Natural killer cell (primary cell): ENCODE measurements at regions not wholly inside any gene's neighbourhood (a gene's known extent, or its start where the extent isn't known, plus 50 kb on each side); places are given as distances from the start of the nearest gene placed in this dataset.
A peak's percentile ranks its signal among the peaks of the same experiment; 100 is the strongest.

Source experiments
- ATAC-seq, 3 donors: fragments of 150-1000 bp in 2 of 3; fragments of 200-7000 bp in 1 of 3; cut with Tn5 transposase; 1 replicate in 1 of 3; 2 replicates in 2 of 3; pipeline ENCODE4 v1.10.0; 2021; ENCODE audit warnings: mild to moderate bottlenecking in 2 of 3, moderate library complexity in 2 of 3
- DNase-seq, 2 donors: peaks; one replicate each; pipeline versions ENCODE4 v3.0.0 to v3.0.0-alpha.2; 2013 to 2021; ENCODE audit warnings: mixed read lengths in 1 of 2
- H3K27ac ChIP-seq: one replicate; pipeline ENCODE4 v1.5.1; 2013; ENCODE audit warnings: mild to moderate bottlenecking, low read length
- H3K27me3 ChIP-seq: one replicate; pipeline ENCODE4 v1.6.1; 2013; ENCODE audit warnings: low read length; ENCODE audit not compliant: control insufficient read depth, insufficient read depth
- H3K36me3 ChIP-seq: one replicate; pipeline ENCODE4 v1.6.1; 2013; ENCODE audit warnings: low read length; ENCODE audit not compliant: control insufficient read depth, insufficient read depth
- H3K4me1 ChIP-seq: one replicate; pipeline ENCODE4 v1.6.1; 2013; ENCODE audit warnings: low read length; ENCODE audit not compliant: control insufficient read depth, insufficient read depth
- H3K4me3 ChIP-seq: one replicate; pipeline ENCODE4 v1.5.1; 2013; ENCODE audit warnings: low read length
- H3K9me3 ChIP-seq: one replicate; pipeline ENCODE4 v1.6.1; 2013; ENCODE audit warnings: low read length; ENCODE audit not compliant: control insufficient read depth, insufficient read depth
- H3K27ac Mint-ChIP-seq, 2 donors: one replicate each; pipeline ENCODE4 v1.8.0; 2022; ENCODE audit warnings: mild to moderate bottlenecking in 2 of 2, mixed read lengths in 2 of 2, moderate library complexity in 1 of 2
- H3K27me3 Mint-ChIP-seq, 2 donors: one replicate each; pipeline ENCODE4 v1.8.0; 2022; ENCODE audit warnings: low read depth in 2 of 2, mixed read lengths in 2 of 2
- H3K36me3 Mint-ChIP-seq: one replicate; pipeline ENCODE4 v1.8.0; 2022; ENCODE audit warnings: mixed read lengths
- H3K4me1 Mint-ChIP-seq, 2 donors: one replicate each; pipeline ENCODE4 v1.8.0; 2022; ENCODE audit warnings: mixed read lengths in 2 of 2
- H3K4me3 Mint-ChIP-seq: one replicate; pipeline ENCODE4 v1.8.0; 2022; ENCODE audit warnings: mild to moderate bottlenecking, moderate library complexity, mixed read lengths
- H3K9me3 Mint-ChIP-seq, 2 donors: one replicate each; pipeline ENCODE4 v1.8.0; 2022; ENCODE audit warnings: mixed read lengths in 2 of 2
- WGBS: methylation state at CpG from one replicate; pipeline ENCODE4 v1.1.7; 2013; ENCODE audit warnings: missing lambda C conversion rate; ENCODE audit not compliant: insufficient coverage; 5-methylcytosine and 5-hydroxymethylcytosine counted together
- intact Hi-C: fragments of 100-400 bp; cut with micrococcal nuclease; formaldehyde crosslinking; loops from one replicate; pipeline ENCODE4 v1.14.2; 2022
- TF ChIP-seq, protein P1 (sequence below): fragments of 200-600 bp; IDR thresholded peaks from one replicate; pipeline ENCODE4 v1.8.0; 2022; ENCODE audit warnings: antibody characterized with exemption

GRCh38 chr2:8243748-8244400, 438.0 kb upstream of the ID2 start:
- TF ChIP-seq, protein P1, sequence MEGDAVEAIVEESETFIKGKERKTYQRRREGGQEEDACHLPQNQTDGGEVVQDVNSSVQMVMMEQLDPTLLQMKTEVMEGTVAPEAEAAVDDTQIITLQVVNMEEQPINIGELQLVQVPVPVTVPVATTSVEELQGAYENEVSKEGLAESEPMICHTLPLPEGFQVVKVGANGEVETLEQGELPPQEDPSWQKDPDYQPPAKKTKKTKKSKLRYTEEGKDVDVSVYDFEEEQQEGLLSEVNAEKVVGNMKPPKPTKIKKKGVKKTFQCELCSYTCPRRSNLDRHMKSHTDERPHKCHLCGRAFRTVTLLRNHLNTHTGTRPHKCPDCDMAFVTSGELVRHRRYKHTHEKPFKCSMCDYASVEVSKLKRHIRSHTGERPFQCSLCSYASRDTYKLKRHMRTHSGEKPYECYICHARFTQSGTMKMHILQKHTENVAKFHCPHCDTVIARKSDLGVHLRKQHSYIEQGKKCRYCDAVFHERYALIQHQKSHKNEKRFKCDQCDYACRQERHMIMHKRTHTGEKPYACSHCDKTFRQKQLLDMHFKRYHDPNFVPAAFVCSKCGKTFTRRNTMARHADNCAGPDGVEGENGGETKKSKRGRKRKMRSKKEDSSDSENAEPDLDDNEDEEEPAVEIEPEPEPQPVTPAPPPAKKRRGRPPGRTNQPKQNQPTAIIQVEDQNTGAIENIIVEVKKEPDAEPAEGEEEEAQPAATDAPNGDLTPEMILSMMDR: no peak
- Histone ChIP-seq H3K36me3 (peaks cover 2% of the 10 kb centered on the region), H3K4me1 (peaks cover 1% of the 10 kb centered on the region), H3K27me3 (no peaks in the 10 kb centered on the region), H3K4me3 (no peak overlapping the region), H3K27ac (no peak overlapping the region), H3K9me3 (peaks cover 17% of the 10 kb centered on the region)
- no peaks in the 10 kb centered on the region for H3K27me3 Mint-ChIP-seq
- H3K27ac Mint-ChIP-seq: peak overlapping the region in 1 of 2 donors; percentile 77
- no peak for ATAC-seq
- intact Hi-C loops: no loop called here
- H3K4me3 Mint-ChIP-seq: no peak overlapping the region
- peaks cover 26 to 45% of the 10 kb centered on the region in 2 donors for H3K4me1 Mint-ChIP-seq
- no peak for DNase-seq
- H3K36me3 Mint-ChIP-seq: peaks cover 37% of the 10 kb centered on the region
- peaks cover 0 to 2% of the 10 kb centered on the region in 2 donors for H3K9me3 Mint-ChIP-seq
- 93% methylated on average over 4 of the region's 5 CpGs for WGBS

GRCh38 chr2:8244639-8245038, 437.2 kb upstream of the ID2 start:
- H3K36me3 ChIP-seq: peaks cover 2% of the 10 kb centered on the region
- Mint-ChIP-seq H3K27ac (peak overlapping the region; percentile 50 to 77), H3K36me3 (peaks cover 37% of the 10 kb centered on the region), H3K27me3 (no peaks in the 10 kb centered on the region), H3K4me1 (peaks cover 19 to 37% of the 10 kb centered on the region in 2 donors), H3K4me3 (no peak overlapping the region), H3K9me3 (peaks cover 0 to 2% of the 10 kb centered on the region in 2 donors)
- ATAC-seq (no peak), DNase-seq (no peak)
- H3K4me1 ChIP-seq: no peaks in the 10 kb centered on the region
- H3K4me3 ChIP-seq: no peak overlapping the region
- 49% methylated on average over 2 of the region's 2 CpGs for WGBS
- TF ChIP-seq, protein P1: no peak
- H3K27ac ChIP-seq: no peak overlapping the region
- H3K27me3 ChIP-seq: no peaks in the 10 kb centered on the region
- H3K9me3 ChIP-seq: peaks cover 17% of the 10 kb centered on the region
- intact Hi-C loops: no loop called here

GRCh38 chr2:8246137-8246536, 435.7 kb upstream of the ID2 start:
- Mint-ChIP-seq H3K9me3 (peaks cover 0 to 2% of the 10 kb centered on the region in 2 donors), H3K4me3 (no peak overlapping the region), H3K4me1 (peaks cover 10 to 35% of the 10 kb centered on the region in 2 donors), H3K36me3 (peaks cover 34% of the 10 kb centered on the region), H3K27ac (peak overlapping the region; percentile 18 to 77), H3K27me3 (no peaks in the 10 kb centered on the region)
- no peaks in the 10 kb centered on the region for H3K27me3 ChIP-seq
- WGBS: 100% methylated on average over 1 of the region's 3 CpGs
- TF ChIP-seq, protein P1: no peak
- H3K27ac ChIP-seq: no peak overlapping the region
- DNase-seq: no peak
- peaks cover 17% of the 10 kb centered on the region for H3K9me3 ChIP-seq
- H3K36me3 ChIP-seq: peaks cover 2% of the 10 kb centered on the region
- H3K4me1 ChIP-seq: no peaks in the 10 kb centered on the region
- intact Hi-C loops: no loop called here
- ATAC-seq: no peak
- H3K4me3 ChIP-seq: no peak overlapping the region
